HepG2 (cell line): ENCODE measurements at regions not wholly inside any gene's neighbourhood (a gene's known extent, or its start where the extent isn't known, plus 50 kb on each side); places are given as distances from the start of the nearest gene placed in this dataset.
A peak's percentile ranks its signal among the peaks of the same experiment; 100 is the strongest.

Experiments
- ATF5 ChIP-seq: sonication (generic); formaldehyde crosslinking; IDR thresholded peaks from 2 replicates; pipeline ENCODE4 v1.4.0; 2020; ENCODE audit warnings: mild to moderate bottlenecking, low read depth, missing genetic modification reagents
- BCL6 ChIP-seq: IDR thresholded peaks from 2 replicates; pipeline ENCODE4 v1.6.1; 2016; ENCODE audit warnings: missing genetic modification reagents, missing compliant biosample characterization
- CBX5 ChIP-seq: sonication (generic); formaldehyde crosslinking; IDR thresholded peaks from 2 replicates; pipeline ENCODE4 v1.4.0; 2020; ENCODE audit warnings: missing genetic modification reagents, borderline replicate concordance
- CREBL2 ChIP-seq: sonication (generic); formaldehyde crosslinking; IDR thresholded peaks from 2 replicates; pipeline ENCODE4 v1.8.1; 2023; ENCODE audit warnings: missing genetic modification reagents, mild to moderate bottlenecking, borderline replicate concordance
- FOXP1 ChIP-seq, 2 experiments: fragments of 450-650 bp in 1 of 2; IDR thresholded peaks; 2 replicates each; pipeline ENCODE4 v1.6.1; 2017 to 2018; ENCODE audit warnings: antibody characterized with exemption in 1 of 2
- HDAC2 ChIP-seq: sonication (generic); formaldehyde crosslinking; IDR thresholded peaks from 2 replicates; pipeline ENCODE4 v1.4.0; 2020; ENCODE audit warnings: missing genetic modification reagents
- HHEX ChIP-seq: IDR thresholded peaks from 2 replicates; pipeline ENCODE4 v1.6.1; 2016; ENCODE audit warnings: control low read depth
- IKZF5 ChIP-seq: IDR thresholded peaks from 2 replicates; pipeline ENCODE4 v1.6.1; 2018; ENCODE audit warnings: missing genetic modification reagents, mild to moderate bottlenecking, missing compliant biosample characterization
- LBX2 ChIP-seq: sonication (generic); formaldehyde crosslinking; IDR thresholded peaks from 2 replicates; pipeline ENCODE4 v1.5.0; 2020; ENCODE audit warnings: missing genetic modification reagents, mild to moderate bottlenecking, borderline replicate concordance
- MXD4 ChIP-seq: IDR thresholded peaks from 2 replicates; pipeline ENCODE4 v1.6.1; 2016; ENCODE audit warnings: mild to moderate bottlenecking, missing biosample characterization, missing genetic modification reagents
- NCOA5 ChIP-seq: sonication (generic); formaldehyde crosslinking; IDR thresholded peaks from 2 replicates; pipeline ENCODE4 v1.4.0; 2020; ENCODE audit warnings: missing genetic modification reagents
- SAP130 ChIP-seq: IDR thresholded peaks from 2 replicates; pipeline ENCODE4 v1.6.1; 2016; ENCODE audit warnings: low read depth
- SKI ChIP-seq: fragments of 450-650 bp; IDR thresholded peaks from one replicate; pipeline ENCODE4 v1.6.1; 2018; ENCODE audit warnings: mild to moderate bottlenecking; ENCODE audit not compliant: partially characterized antibody
- TARDBP ChIP-seq: sonication (generic); formaldehyde crosslinking; IDR thresholded peaks from 2 replicates; pipeline ENCODE4 v1.8.0; 2022; ENCODE audit warnings: mild to moderate bottlenecking, missing genetic modification reagents
- TFDP2 ChIP-seq: sonication (generic); formaldehyde crosslinking; IDR thresholded peaks from 2 replicates; pipeline ENCODE4 v1.4.0; 2020; ENCODE audit warnings: missing genetic modification reagents
- THRA ChIP-seq: sonication (generic); formaldehyde crosslinking; IDR thresholded peaks from 2 replicates; pipeline ENCODE4 v1.4.0; 2020; ENCODE audit warnings: missing genetic modification reagents, borderline replicate concordance
- XRCC5 ChIP-seq: fragments of 200-400 bp; formaldehyde crosslinking; optimal IDR thresholded peaks from 2 replicates; pipeline ENCODE3; 2017; ENCODE audit warnings: mild to moderate bottlenecking, low read length
- ZMYM3 ChIP-seq: sonication (generic); formaldehyde crosslinking; IDR thresholded peaks from 2 replicates; pipeline ENCODE4 v1.5.1; 2020; ENCODE audit warnings: mild to moderate bottlenecking, missing genetic modification reagents
- ZNF234 ChIP-seq: sonication (generic); formaldehyde crosslinking; conservative IDR thresholded peaks from 2 replicates; pipeline ENCODE4 v1.5.1; 2020; ENCODE audit warnings: mild to moderate bottlenecking, missing genetic modification reagents
- ZNF501 ChIP-seq: sonication (generic); formaldehyde crosslinking; IDR thresholded peaks from 2 replicates; pipeline ENCODE4 v1.5.1; 2020; ENCODE audit warnings: mild to moderate bottlenecking, moderate library complexity, missing genetic modification reagents
- ZNF639 ChIP-seq: conservative IDR thresholded peaks from 2 replicates; pipeline ENCODE4 v1.6.1; 2018; ENCODE audit warnings: missing genetic modification reagents
- ZNF709 ChIP-seq: sonication (generic); formaldehyde crosslinking; IDR thresholded peaks from 2 replicates; pipeline ENCODE4 v1.5.0; 2020; ENCODE audit warnings: mild to moderate bottlenecking, missing genetic modification reagents
- ZNF770 ChIP-seq: sonication (generic); formaldehyde crosslinking; IDR thresholded peaks from 2 replicates; pipeline ENCODE4 v1.5.0; 2020; ENCODE audit warnings: mild to moderate bottlenecking, missing genetic modification reagents
- ZNF780A ChIP-seq: sonication (generic); formaldehyde crosslinking; IDR thresholded peaks from 2 replicates; pipeline ENCODE4 v1.8.0; 2022; ENCODE audit warnings: mild to moderate bottlenecking, missing genetic modification reagents, moderate library complexity

- TF ChIP-seq ZNF639 (CRISPR knock-in tag), result no peak
- peak; percentile 34; the same call in 1 of the 2 replicates for TF ChIP-seq ZMYM3 (CRISPR knock-in tag)
- TF ChIP-seq THRA (CRISPR knock-in tag), result 0 out of 2 replicates have a peak, but pooled peaks have one; percentile 29
- TF ChIP-seq HHEX (CRISPR knock-in tag), result no peak
- TF ChIP-seq ZNF234, result no peak
- no peak for TF ChIP-seq NCOA5 (CRISPR knock-in tag)
- TF ChIP-seq TARDBP (CRISPR knock-in tag), result no peak
- no peak for TF ChIP-seq ZNF770
- no peak for TF ChIP-seq MXD4
- TF ChIP-seq HDAC2, result no peak
- 0 out of 2 replicates have a peak, but pooled peaks have one; percentile 22 for TF ChIP-seq ZNF501 (CRISPR knock-in tag)
- no peak for TF ChIP-seq CBX5 (CRISPR knock-in tag)
- no peak for TF ChIP-seq CREBL2 (CRISPR knock-in tag)
- no peak for TF ChIP-seq XRCC5
- TF ChIP-seq SAP130 (CRISPR knock-in tag), result no peak; the same call in 1 of the 2 replicates
- TF ChIP-seq TFDP2 (CRISPR knock-in tag), result no peak
- TF ChIP-seq BCL6 (CRISPR knock-in tag), result no peak
- no peak for TF ChIP-seq ZNF780A (CRISPR knock-in tag)
- TF ChIP-seq FOXP1 (IDR thresholded peaks at IDR 0.05), result no peak
- peak; percentile 71 for TF ChIP-seq FOXP1 (CRISPR knock-in tag; IDR thresholded peaks at IDR 0.05)
- no peak for TF ChIP-seq ZNF709 (CRISPR knock-in tag)
- TF ChIP-seq ATF5 (CRISPR knock-in tag), result no peak
- TF ChIP-seq SKI, result no peak
- TF ChIP-seq IKZF5, result no peak
- TF ChIP-seq LBX2 (CRISPR knock-in tag), result no peak
Observed at GRCh38 chr2:67037655-67038054, 359.5 kb upstream of the ETAA1 start (continued).
